ENCODE measurements at regions not wholly inside any gene's neighbourhood (a gene's known extent, or its start where the extent isn't known, plus 50 kb on each side); places are given as distances from the start of the nearest gene placed in this dataset.

- Histone ChIP-seq H3K9me3 (ENCODE audit: control insufficient read depth, insufficient read depth, low read depth, low read length) (no peaks in the 10 kb centered on the region), H3K4me3 (ENCODE audit: low read depth, low read length) (no peak overlapping the region), H3K36me3 (ENCODE audit: control insufficient read depth in 2 of 2, insufficient read depth in 1 of 2, low read length in 2 of 2) (no peaks in the 10 kb centered on the region), H3K4me1 (ENCODE audit: control insufficient read depth, insufficient read depth, low read length) (no peaks in the 10 kb centered on the region), H3K27ac (ENCODE audit: extremely low read depth, low read depth, low read length) (no peak overlapping the region)
- TF ChIP-seq ZNF654 (tag by site-specific recombination; IDR thresholded peaks at IDR 0.05; ENCODE audit: low read depth) (peak; percentile 41), ZNF133 (tag by site-specific recombination; IDR thresholded peaks at IDR 0.05) (no peak), ZNF23 (tag by site-specific recombination; IDR thresholded peaks at IDR 0.05; ENCODE audit: borderline replicate concordance) (no peak), ZNF777 (tag by site-specific recombination; IDR thresholded peaks at IDR 0.05; ENCODE audit: borderline replicate concordance) (no peak)
- CTCF ChIA-PET = interaction anchor here (0.6 to 1.6 kb wide), 8 partner anchors 10 to 934 kb away, joined by 3 to 8 read pairs (median 4); no protein-coding TSS in a partner anchor
- POLR2A ChIA-PET = no interaction called here
Observed at GRCh38 chr14:46250113-46250703, 401.4 kb downstream of the RPL10L start.

GRCh38 chr14:46248001-46248630 is 403.5 kb downstream of the RPL10L start:
- H3K4me3 ChIP-seq (ENCODE audit: low read depth, low read length) = no peak overlapping the region
- CTCF ChIA-PET = interaction anchor here (0.5 kb wide), 1 partner anchor 308 kb away, joined by 3 read pairs; no protein-coding TSS in a partner anchor

GRCh38 chr14:46245276-46245675 is 406.3 kb downstream of the RPL10L start:
- Histone ChIP-seq H3K4me3 (ENCODE audit: low read depth, low read length) (no peak overlapping the region), H3K27ac (ENCODE audit: extremely low read depth, low read depth, low read length) (no peak overlapping the region), H3K36me3 (ENCODE audit: control insufficient read depth in 2 of 2, insufficient read depth in 1 of 2, low read length in 2 of 2) (no peaks in the 10 kb centered on the region), H3K9me3 (ENCODE audit: control insufficient read depth, insufficient read depth, low read depth, low read length) (no peaks in the 10 kb centered on the region), H3K4me1 (ENCODE audit: control insufficient read depth, insufficient read depth, low read length) (no peaks in the 10 kb centered on the region)
- POLR2A ChIA-PET = no interaction called here
- CTCF ChIA-PET = no interaction called here
- no peak for TF ChIP-seq ZNF548 (tag by site-specific recombination; IDR thresholded peaks at IDR 0.05)
- no peak for TF ChIP-seq ZNF114 (tag by site-specific recombination; IDR thresholded peaks at IDR 0.05)
- TF ChIP-seq SALL2 (tag by site-specific recombination; IDR thresholded peaks at IDR 0.05; ENCODE audit: borderline replicate concordance) = no peak
- no peak for TF ChIP-seq ZNF112 (tag by site-specific recombination; IDR thresholded peaks at IDR 0.05)
- TF ChIP-seq ZSCAN30 (tag by site-specific recombination; IDR thresholded peaks at IDR 0.05) = no peak
- TF ChIP-seq ZNF791 (tag by site-specific recombination; IDR thresholded peaks at IDR 0.05) = no peak
- TF ChIP-seq ZNF10 (tag by site-specific recombination; IDR thresholded peaks at IDR 0.05) = no peak
- no peak for TF ChIP-seq ZNF513 (tag by site-specific recombination; IDR thresholded peaks at IDR 0.05)
- no peak for TF ChIP-seq ZNF423 (tag by site-specific recombination; IDR thresholded peaks at IDR 0.05)
- TF ChIP-seq ZNF292 (tag by site-specific recombination; IDR thresholded peaks at IDR 0.05; ENCODE audit: borderline replicate concordance, low read depth) = no peak
- TF ChIP-seq ZSCAN16 (tag by site-specific recombination; IDR thresholded peaks at IDR 0.05) = no peak
- no peak for TF ChIP-seq GLIS1 (tag by site-specific recombination; IDR thresholded peaks at IDR 0.05)
- no peak for TF ChIP-seq SCRT2 (tag by site-specific recombination; IDR thresholded peaks at IDR 0.05)
- TF ChIP-seq ZNF571 (tag by site-specific recombination; IDR thresholded peaks at IDR 0.05) = no peak
- TF ChIP-seq ZNF248 (tag by site-specific recombination; IDR thresholded peaks at IDR 0.05) = no peak
- TF ChIP-seq ZNF785 (tag by site-specific recombination; IDR thresholded peaks at IDR 0.05) = no peak
- no peak for TF ChIP-seq ZNF274 (IDR thresholded peaks at IDR 0.05; ENCODE audit: low read length)
- no peak for TF ChIP-seq ZNF274 (tag by site-specific recombination; IDR thresholded peaks at IDR 0.05; ENCODE audit: borderline replicate concordance)
- TF ChIP-seq ATF2 (tag by site-specific recombination; IDR thresholded peaks at IDR 0.05; ENCODE audit: low read depth) = no peak
- no peak for TF ChIP-seq ZNF391 (tag by site-specific recombination; IDR thresholded peaks at IDR 0.05; ENCODE audit: borderline replicate concordance, low read depth)
- TF ChIP-seq TRIM28 (IDR thresholded peaks at IDR 0.05; ENCODE audit: borderline replicate concordance, low read length) = no peak

More at GRCh38 chr14:46248001-46248630, 403.5 kb downstream of the RPL10L start:
- H3K4me1 ChIP-seq (ENCODE audit: control insufficient read depth, insufficient read depth, low read length) = no peaks in the 10 kb centered on the region
- no peak overlapping the region for H3K27ac ChIP-seq (ENCODE audit: extremely low read depth, low read depth, low read length)
- POLR2A ChIA-PET = no interaction called here
- H3K36me3 ChIP-seq (ENCODE audit: control insufficient read depth in 2 of 2, insufficient read depth in 1 of 2, low read length in 2 of 2) = no peaks in the 10 kb centered on the region
- no peak for TF ChIP-seq ZNF488 (tag by site-specific recombination; IDR thresholded peaks at IDR 0.05)
- TF ChIP-seq ZNF23 (tag by site-specific recombination; IDR thresholded peaks at IDR 0.05; ENCODE audit: borderline replicate concordance) = no peak
- TF ChIP-seq ZNF37A (tag by site-specific recombination; IDR thresholded peaks at IDR 0.05) = no peak
- no peak for TF ChIP-seq ZNF510 (tag by site-specific recombination; IDR thresholded peaks at IDR 0.05; ENCODE audit: insufficient replicate concordance)
- H3K9me3 ChIP-seq (ENCODE audit: control insufficient read depth, insufficient read depth, low read depth, low read length) = no peaks in the 10 kb centered on the region
